Type B pancreatic cell (in vitro differentiated cells): ENCODE measurements at regions not wholly inside any gene's neighbourhood (a gene's known extent, or its start where the extent isn't known, plus 50 kb on each side); places are given as distances from the start of the nearest gene placed in this dataset.
A peak's percentile ranks its signal among the peaks of the same experiment; 100 is the strongest.

Experiments
- DNase-seq: peaks from one replicate; pipeline ENCODE4 v3.0.0; 2021; ENCODE audit warnings: mixed read lengths; ENCODE audit not compliant: unreplicated experiment; ENCODE audit errors: extremely low spot score
- H3K27ac Mint-ChIP-seq: 2 replicates; pipeline ENCODE4 v1.8.0; 2021; ENCODE audit warnings: mild to moderate bottlenecking, mixed read lengths
- H3K27me3 Mint-ChIP-seq: 2 replicates; pipeline ENCODE4 v1.8.0; 2021; ENCODE audit warnings: mixed read lengths
- H3K36me3 Mint-ChIP-seq: 2 replicates; pipeline ENCODE4 v1.8.0; 2021; ENCODE audit warnings: mixed read lengths
- H3K4me1 Mint-ChIP-seq: one replicate; pipeline ENCODE4 v1.8.0; 2021; ENCODE audit warnings: mixed read lengths; ENCODE audit not compliant: unreplicated experiment
- H3K4me3 Mint-ChIP-seq: 2 replicates; pipeline ENCODE4 v1.8.0; 2021; ENCODE audit warnings: mild to moderate bottlenecking, mixed read lengths
- H3K9me3 Mint-ChIP-seq: 2 replicates; pipeline ENCODE4 v1.8.0; 2021; ENCODE audit warnings: mixed read lengths
- CTCF ChIP-seq: fragments of 200-600 bp; sonication (generic); conservative IDR thresholded peaks from 2 replicates; pipeline ENCODE4 v1.5.0; 2021; ENCODE audit warnings: antibody characterized with exemption, mild to moderate bottlenecking

- H3K36me3 Mint-ChIP-seq: no peaks in the 10 kb centered on the region
- H3K27ac Mint-ChIP-seq: no peak overlapping the region
- no peak for DNase-seq
- no peak overlapping the region for H3K4me3 Mint-ChIP-seq
- TF ChIP-seq CTCF: no peak
- peaks cover 2% of the 10 kb centered on the region for H3K4me1 Mint-ChIP-seq
- no peaks in the 10 kb centered on the region for H3K9me3 Mint-ChIP-seq
- H3K27me3 Mint-ChIP-seq: peaks cover 34% of the 10 kb centered on the region
These were observed 991.2 kb downstream of the UQCRFS1 start for GRCh38 chr19:28221736-28222135.

GRCh38 chr19:28218728-28219127 lies 994.2 kb downstream of the UQCRFS1 start:
- no peak for TF ChIP-seq CTCF
- H3K4me3 Mint-ChIP-seq: no peak overlapping the region
- DNase-seq: no peak
- no peaks in the 10 kb centered on the region for H3K9me3 Mint-ChIP-seq
- peaks cover 41% of the 10 kb centered on the region for H3K27me3 Mint-ChIP-seq
- no peak overlapping the region for H3K27ac Mint-ChIP-seq
- H3K36me3 Mint-ChIP-seq: no peaks in the 10 kb centered on the region
- peaks cover 11% of the 10 kb centered on the region for H3K4me1 Mint-ChIP-seq

GRCh38 chr19:28217022-28217421 lies 995.9 kb downstream of the UQCRFS1 start:
- no peak overlapping the region for H3K4me3 Mint-ChIP-seq
- no peak for DNase-seq
- H3K27me3 Mint-ChIP-seq: peaks cover 26% of the 10 kb centered on the region
- no peaks in the 10 kb centered on the region for H3K9me3 Mint-ChIP-seq
- peak; percentile 31 for TF ChIP-seq CTCF
- no peak overlapping the region for H3K27ac Mint-ChIP-seq
- H3K36me3 Mint-ChIP-seq: no peaks in the 10 kb centered on the region
- peaks cover 11% of the 10 kb centered on the region for H3K4me1 Mint-ChIP-seq

GRCh38 chr19:28213470-28214082 lies 999.4 kb downstream of the UQCRFS1 start:
- H3K27me3 Mint-ChIP-seq: peaks cover 19% of the 10 kb centered on the region
- H3K4me1 Mint-ChIP-seq: peaks cover 11% of the 10 kb centered on the region
- TF ChIP-seq CTCF: no peak
- H3K9me3 Mint-ChIP-seq: no peaks in the 10 kb centered on the region
- H3K36me3 Mint-ChIP-seq: no peaks in the 10 kb centered on the region
- no peak overlapping the region for H3K4me3 Mint-ChIP-seq
- no peak overlapping the region for H3K27ac Mint-ChIP-seq
- DNase-seq: no peak

GRCh38 chr19:28210886-28211285 lies 1002.1 kb downstream of the UQCRFS1 start:
- H3K27ac Mint-ChIP-seq: no peak overlapping the region
- TF ChIP-seq CTCF: no peak
- H3K4me1 Mint-ChIP-seq: peaks cover 7% of the 10 kb centered on the region
- H3K9me3 Mint-ChIP-seq: no peaks in the 10 kb centered on the region
- DNase-seq: no peak
- H3K27me3 Mint-ChIP-seq: peaks cover 10% of the 10 kb centered on the region
- H3K36me3 Mint-ChIP-seq: no peaks in the 10 kb centered on the region
- no peak overlapping the region for H3K4me3 Mint-ChIP-seq

- Mint-ChIP-seq H3K27ac (no peak overlapping the region), H3K4me3 (no peak overlapping the region), H3K36me3 (no peaks in the 10 kb centered on the region), H3K9me3 (no peaks in the 10 kb centered on the region), H3K27me3 (peaks cover 5% of the 10 kb centered on the region), H3K4me1 (no peaks in the 10 kb centered on the region)
- TF ChIP-seq CTCF: no peak
- no peak for DNase-seq
These were observed 1004.2 kb downstream of the UQCRFS1 start for GRCh38 chr19:28208745-28209144.
